ENCODE measurements at regions not wholly inside any gene's neighbourhood (a gene's known extent, or its start where the extent isn't known, plus 50 kb on each side); places are given as distances from the start of the nearest gene placed in this dataset.
"Not testable (repeated sequence)": the region's sequence is repeated elsewhere in the genome, so short reads cannot be mapped to it uniquely, and the experiment has no call there.

DNA sequence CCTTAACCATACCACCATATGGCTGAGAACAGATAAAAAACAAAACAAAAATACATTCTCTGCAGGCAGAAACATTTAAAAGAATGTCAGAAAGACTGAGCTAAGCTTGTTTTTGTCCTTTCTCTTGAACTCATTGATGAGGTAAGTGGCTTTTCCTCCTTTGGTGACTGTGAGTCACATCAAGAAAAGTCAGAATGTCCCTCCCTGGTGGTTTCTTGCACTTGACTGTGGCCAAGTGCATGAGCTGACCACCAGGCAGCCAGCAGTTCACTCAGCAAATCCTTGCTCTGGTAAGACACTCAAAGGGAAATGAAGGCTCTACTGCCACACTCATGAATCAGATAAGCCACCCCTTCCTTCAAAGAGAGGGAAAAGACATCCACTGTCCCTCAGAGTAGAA lies 970.9 kb downstream of the TAF11L14 start:
- Histone ChIP-seq H3K27me3 (no peaks in the 10 kb centered on the region), H3K36me3 (no peaks in the 10 kb centered on the region), H3K9me3 (no peaks in the 10 kb centered on the region), H3K4me3 (no peak overlapping the region), H3K4me1 (no peaks in the 10 kb centered on the region), H3K27ac (no peak overlapping the region)
- TF ChIP-seq, protein P1, sequence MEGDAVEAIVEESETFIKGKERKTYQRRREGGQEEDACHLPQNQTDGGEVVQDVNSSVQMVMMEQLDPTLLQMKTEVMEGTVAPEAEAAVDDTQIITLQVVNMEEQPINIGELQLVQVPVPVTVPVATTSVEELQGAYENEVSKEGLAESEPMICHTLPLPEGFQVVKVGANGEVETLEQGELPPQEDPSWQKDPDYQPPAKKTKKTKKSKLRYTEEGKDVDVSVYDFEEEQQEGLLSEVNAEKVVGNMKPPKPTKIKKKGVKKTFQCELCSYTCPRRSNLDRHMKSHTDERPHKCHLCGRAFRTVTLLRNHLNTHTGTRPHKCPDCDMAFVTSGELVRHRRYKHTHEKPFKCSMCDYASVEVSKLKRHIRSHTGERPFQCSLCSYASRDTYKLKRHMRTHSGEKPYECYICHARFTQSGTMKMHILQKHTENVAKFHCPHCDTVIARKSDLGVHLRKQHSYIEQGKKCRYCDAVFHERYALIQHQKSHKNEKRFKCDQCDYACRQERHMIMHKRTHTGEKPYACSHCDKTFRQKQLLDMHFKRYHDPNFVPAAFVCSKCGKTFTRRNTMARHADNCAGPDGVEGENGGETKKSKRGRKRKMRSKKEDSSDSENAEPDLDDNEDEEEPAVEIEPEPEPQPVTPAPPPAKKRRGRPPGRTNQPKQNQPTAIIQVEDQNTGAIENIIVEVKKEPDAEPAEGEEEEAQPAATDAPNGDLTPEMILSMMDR (IDR thresholded peaks at IDR 0.05) = no peak
- no peak for DNase-seq (ENCODE audit: low spot score in 2 of 2)
- intact Hi-C loops (cut with DNase I) = no loop called here

DNA sequence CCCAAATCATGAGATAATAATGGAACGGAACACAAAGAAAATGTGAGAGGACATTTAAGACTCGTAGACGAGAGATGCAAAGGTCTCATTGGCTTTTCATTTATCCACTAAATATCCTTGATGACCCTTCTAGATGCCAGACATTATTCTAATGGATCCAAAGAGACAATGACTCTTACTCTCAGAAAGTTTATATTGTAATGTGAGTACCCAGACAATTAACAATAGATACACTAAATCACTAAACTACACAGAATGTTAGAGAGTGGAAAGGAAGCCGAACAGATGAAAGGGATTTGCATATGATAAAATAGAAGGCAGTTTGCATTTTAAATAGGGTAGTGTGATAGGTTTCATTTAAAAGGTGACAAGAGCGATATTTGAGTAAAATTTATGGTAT lies 973.3 kb downstream of the TAF11L14 start:
- TF ChIP-seq, protein P1 (IDR thresholded peaks at IDR 0.05) = no peak
- DNase-seq (ENCODE audit: low spot score in 2 of 2) = no peak
- Histone ChIP-seq H3K9me3 (no peaks in the 10 kb centered on the region), H3K4me3 (no peak overlapping the region), H3K4me1 (no peaks in the 10 kb centered on the region), H3K27ac (no peak overlapping the region), H3K36me3 (no peaks in the 10 kb centered on the region), H3K27me3 (no peaks in the 10 kb centered on the region)
- intact Hi-C loops (cut with DNase I) = no loop called here

DNA sequence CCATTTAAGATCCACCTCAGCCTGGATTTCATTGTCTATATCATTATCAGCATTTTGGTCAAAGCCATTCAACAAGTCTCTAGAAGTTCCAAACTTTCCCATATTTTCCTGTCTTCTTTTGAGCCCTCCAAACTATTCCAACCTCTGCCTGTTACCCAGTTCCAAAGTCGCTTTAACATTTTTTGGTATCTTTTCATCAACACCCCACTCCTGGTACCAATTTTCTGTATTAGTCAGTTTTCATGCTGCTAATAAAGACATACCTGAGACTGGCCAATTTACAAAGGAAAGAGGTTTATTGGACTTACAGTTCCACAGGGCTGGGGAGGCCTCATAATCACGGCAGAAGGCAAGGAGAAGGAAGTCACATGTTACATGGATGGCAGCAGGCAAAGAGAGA lies 982.9 kb downstream of the TAF11L14 start:
- H3K27ac ChIP-seq; H3K9me3 ChIP-seq; intact Hi-C loops (cut with DNase I); H3K4me1 ChIP-seq; H3K27me3 ChIP-seq; H3K36me3 ChIP-seq; DNase-seq (ENCODE audit: low spot score in 2 of 2); H3K4me3 ChIP-seq: not testable (repeated sequence)

DNA sequence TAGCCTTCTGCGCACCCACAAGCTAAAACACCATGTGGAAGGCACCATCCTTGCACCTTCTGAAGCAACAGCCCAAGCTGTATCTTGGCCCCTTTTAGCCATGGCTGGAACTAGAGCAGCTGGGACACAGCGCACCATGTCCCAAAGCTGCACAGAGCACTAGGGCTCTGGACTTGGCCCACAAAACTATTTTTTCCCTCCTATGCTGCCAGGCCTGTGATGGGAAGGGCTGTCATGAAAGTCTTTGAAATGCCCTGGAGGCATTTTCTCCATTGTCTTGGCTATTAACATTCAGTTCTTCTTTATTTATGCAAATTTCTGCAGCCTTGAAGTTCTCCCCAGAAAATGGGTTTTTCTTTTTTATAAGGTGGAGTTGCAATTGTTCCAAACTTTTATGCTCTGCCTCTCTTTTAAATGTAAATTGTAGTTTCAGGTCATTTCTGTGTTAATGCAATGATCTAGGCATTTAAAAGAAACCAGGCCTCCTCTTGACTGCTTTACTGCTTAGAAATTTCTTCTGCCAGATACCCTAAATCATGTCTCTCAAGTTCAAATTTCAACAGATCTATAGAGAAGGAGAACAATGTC lies 996.3 kb downstream of the TAF11L14 start:
- Histone ChIP-seq H3K4me1 (no peaks in the 10 kb centered on the region), H3K4me3 (no peak overlapping the region), H3K27me3 (no peaks in the 10 kb centered on the region), H3K9me3 (no peaks in the 10 kb centered on the region), H3K27ac (no peak overlapping the region), H3K36me3 (no peaks in the 10 kb centered on the region)
- DNase-seq (ENCODE audit: low spot score in 2 of 2) = no peak
- TF ChIP-seq, protein P1 (IDR thresholded peaks at IDR 0.05) = no peak
- intact Hi-C loops (cut with DNase I) = no loop called here

DNA sequence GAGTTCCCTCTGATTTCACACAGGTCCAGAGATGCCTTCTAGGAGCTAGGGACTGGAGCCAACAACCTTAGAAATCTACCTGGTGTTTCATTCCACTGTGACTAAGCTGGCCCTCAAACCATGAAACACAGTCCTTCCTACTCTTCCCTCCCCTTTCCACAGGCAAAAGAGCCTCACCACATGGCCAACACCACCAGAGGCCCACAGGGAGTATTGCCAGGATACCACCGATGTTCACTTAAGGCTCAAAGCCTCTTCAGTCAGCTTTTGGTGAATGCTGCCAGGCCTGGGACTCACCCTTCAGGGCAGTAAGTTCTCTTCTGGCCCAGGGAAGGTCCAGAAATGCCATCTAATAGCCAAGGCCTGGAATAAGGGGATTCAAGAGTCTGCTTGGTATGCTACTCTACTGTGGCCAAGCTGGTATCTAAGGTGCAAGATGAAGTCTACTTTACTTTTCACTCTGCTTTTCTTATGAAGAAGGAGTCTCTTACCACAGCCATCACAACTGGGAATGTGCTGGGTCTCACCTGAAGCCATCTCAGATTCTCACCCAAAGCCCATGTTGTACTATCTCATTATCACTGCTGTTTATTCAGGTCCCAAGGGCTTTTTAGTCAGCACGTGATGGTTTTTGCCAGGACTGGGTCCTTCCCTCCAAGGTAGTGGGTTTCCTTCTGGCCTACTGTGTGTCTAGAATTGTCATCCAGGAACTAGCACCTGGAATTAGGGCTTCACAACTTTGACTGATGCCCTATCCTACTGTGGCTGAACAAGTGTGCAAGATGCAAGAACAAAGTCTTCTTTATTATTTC lies 1018.4 kb downstream of the TAF11L14 start:
- Histone ChIP-seq H3K9me3 (no peaks in the 10 kb centered on the region), H3K27ac (no peak overlapping the region), H3K36me3 (no peaks in the 10 kb centered on the region), H3K4me1 (no peaks in the 10 kb centered on the region), H3K27me3 (no peaks in the 10 kb centered on the region), H3K4me3 (no peak overlapping the region)
- DNase-seq (ENCODE audit: low spot score in 2 of 2) = no peak
- TF ChIP-seq, protein P1 (IDR thresholded peaks at IDR 0.05) = no peak
- intact Hi-C loops (cut with DNase I) = no loop called here

DNA sequence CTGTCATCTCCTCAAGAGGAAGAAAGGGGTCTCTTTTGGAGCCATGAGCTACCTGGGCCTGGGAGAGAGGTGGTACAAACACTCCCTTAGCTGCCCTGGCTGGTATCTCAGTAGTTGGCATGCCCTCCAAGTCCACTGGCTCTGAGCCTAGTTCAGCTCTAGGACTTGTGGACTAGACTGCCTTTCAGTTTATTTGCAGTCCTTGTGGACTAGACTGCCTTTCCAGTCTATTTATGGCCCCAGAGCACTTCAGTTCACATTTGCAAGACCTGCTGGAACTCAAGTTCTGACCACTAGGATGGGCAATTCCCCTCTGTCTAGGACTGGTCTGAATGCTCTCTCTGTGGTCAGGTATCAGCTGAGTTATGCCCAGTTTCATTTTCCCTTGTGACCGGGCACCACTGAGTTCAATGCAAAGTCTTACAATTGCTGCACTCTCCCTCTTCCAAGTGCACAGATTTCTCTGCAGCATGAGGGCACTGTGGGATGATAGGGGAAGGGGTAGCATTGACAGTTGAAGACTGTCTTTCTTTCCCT lies 1019.0 kb downstream of the TAF11L14 start:
- H3K4me3 ChIP-seq = no peak overlapping the region
- H3K9me3 ChIP-seq = no peaks in the 10 kb centered on the region
- no peaks in the 10 kb centered on the region for H3K27me3 ChIP-seq
- no peak overlapping the region for H3K27ac ChIP-seq
- no peaks in the 10 kb centered on the region for H3K4me1 ChIP-seq
- TF ChIP-seq, protein P1 (IDR thresholded peaks at IDR 0.05) = no peak
- intact Hi-C loops (cut with DNase I) = no loop called here
- no peaks in the 10 kb centered on the region for H3K36me3 ChIP-seq
- DNase-seq (ENCODE audit: low spot score in 2 of 2) = no peak
